Immature natural killer cell (primary cell): ENCODE measurements at regions not wholly inside any gene's neighbourhood (a gene's known extent, or its start where the extent isn't known, plus 50 kb on each side); places are given as distances from the start of the nearest gene placed in this dataset.
"Not testable (repeated sequence)": the region's sequence is repeated elsewhere in the genome, so short reads cannot be mapped to it uniquely, and the experiment has no call there.

Source experiments
- DNase-seq, 3 donors: peaks; one replicate each; pipeline ENCODE4 v3.0.0; 2022; ENCODE audit warnings: mixed read lengths in 1 of 3
- H3K27ac Mint-ChIP-seq, 6 donors: one replicate each; pipeline ENCODE4 v1.8.0; 2020; ENCODE audit warnings: mixed read lengths in 6 of 6, mild to moderate bottlenecking in 5 of 6, inconsistent platforms in 4 of 6, moderate library complexity in 3 of 6
- H3K27me3 Mint-ChIP-seq, 3 donors: one replicate each; pipeline ENCODE4 v1.8.0; 2020 to 2021; ENCODE audit warnings: low read depth in 3 of 3, mild to moderate bottlenecking in 3 of 3, mixed read lengths in 3 of 3, moderate library complexity in 3 of 3, inconsistent platforms in 1 of 3
- H3K36me3 Mint-ChIP-seq, 3 donors: one replicate each; pipeline ENCODE4 v1.8.0; 2020; ENCODE audit warnings: mixed read lengths in 3 of 3, inconsistent platforms in 2 of 3, mild to moderate bottlenecking in 2 of 3
- H3K4me1 Mint-ChIP-seq, 2 donors: one replicate each; pipeline ENCODE4 v1.8.0; 2020; ENCODE audit warnings: inconsistent platforms in 2 of 2, mild to moderate bottlenecking in 2 of 2, mixed read lengths in 2 of 2, moderate library complexity in 1 of 2
- H3K4me3 Mint-ChIP-seq, 5 donors: one replicate each; pipeline ENCODE4 v1.8.0; 2020; ENCODE audit warnings: mild to moderate bottlenecking in 5 of 5, mixed read lengths in 5 of 5, inconsistent platforms in 3 of 5, moderate library complexity in 3 of 5
- H3K9me3 Mint-ChIP-seq, 6 donors: one replicate each; pipeline ENCODE4 v1.8.0; 2020; ENCODE audit warnings: mild to moderate bottlenecking in 6 of 6, mixed read lengths in 6 of 6, inconsistent platforms in 4 of 6, moderate library complexity in 3 of 6

DNA sequence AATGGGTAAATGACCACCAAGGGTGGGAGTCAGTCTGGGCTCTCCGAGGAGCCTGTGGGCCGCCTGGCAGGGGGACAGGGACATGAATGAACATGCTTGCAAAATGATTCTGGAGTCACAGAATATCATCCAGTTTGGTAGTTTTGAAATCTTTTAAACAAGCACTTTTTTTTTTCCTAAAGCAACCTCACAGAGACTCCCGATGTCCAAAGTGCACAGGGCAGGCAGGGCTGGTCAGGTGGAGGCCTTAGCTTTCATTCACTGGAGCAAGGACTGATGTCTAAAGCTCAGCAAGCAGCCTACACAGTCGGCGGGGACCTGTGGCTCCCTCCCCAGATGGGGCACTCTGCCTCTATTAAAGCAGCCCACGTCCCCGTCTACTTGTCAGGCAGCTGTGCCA is 402.9 kb downstream of the PPP1R2C start:
- Mint-ChIP-seq H3K4me1 (no peaks in the 10 kb centered on the region), H3K36me3 (no peaks in the 10 kb centered on the region), H3K9me3 (no peaks in the 10 kb centered on the region), H3K27me3 (peaks cover 0 to 8% (median 3%) of the 10 kb centered on the region in 3 donors), H3K4me3 (no peak overlapping the region), H3K27ac (no peak overlapping the region)
- DNase-seq: no peak

DNA sequence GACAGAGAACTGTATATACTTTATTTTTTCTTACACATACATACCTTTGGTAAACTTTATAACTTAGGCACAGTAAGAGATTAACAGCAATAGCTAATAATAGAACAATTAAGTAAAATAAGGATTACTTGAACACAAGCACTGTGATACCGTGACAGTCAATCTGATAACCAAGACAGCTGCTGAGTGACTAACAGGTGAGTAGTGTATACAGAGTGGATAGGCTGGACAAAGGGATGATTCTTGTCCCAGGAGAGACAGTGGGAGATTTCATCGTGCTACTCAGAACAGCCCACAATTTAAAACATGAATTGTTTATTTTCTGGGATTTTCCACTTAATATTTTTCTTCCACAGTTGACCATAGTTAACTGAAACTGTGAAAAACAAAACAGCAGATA is 411.8 kb downstream of the PPP1R2C start:
- no peak overlapping the region for H3K4me3 Mint-ChIP-seq
- no peak for DNase-seq
- peaks cover 0 to 2% (median 0%) of the 10 kb centered on the region in 3 donors for H3K27me3 Mint-ChIP-seq
- H3K36me3 Mint-ChIP-seq: no peaks in the 10 kb centered on the region
- no peaks in the 10 kb centered on the region for H3K4me1 Mint-ChIP-seq
- no peak overlapping the region for H3K27ac Mint-ChIP-seq
- no peaks in the 10 kb centered on the region for H3K9me3 Mint-ChIP-seq

DNA sequence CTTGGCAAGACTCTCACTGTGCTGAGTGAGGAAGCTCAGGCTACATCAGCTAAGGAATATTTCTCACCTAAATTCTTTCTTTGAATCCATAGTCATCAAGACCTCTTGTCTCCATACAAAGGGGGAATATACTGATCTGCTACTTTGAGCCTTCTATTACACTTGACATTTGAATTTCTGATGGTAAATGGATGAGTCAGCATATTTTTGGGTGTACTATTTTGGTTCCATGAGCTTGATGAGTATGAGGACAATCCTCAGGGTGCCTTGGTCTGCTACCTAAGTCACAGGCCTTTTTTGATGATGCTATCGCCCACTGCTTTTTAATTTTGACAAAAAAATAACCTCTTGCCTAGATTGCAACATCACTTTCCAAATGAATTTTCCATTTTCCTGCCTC is 415.7 kb downstream of the PPP1R2C start:
- Mint-ChIP-seq H3K27ac (no peak overlapping the region), H3K4me3 (no peak overlapping the region), H3K4me1 (no peaks in the 10 kb centered on the region), H3K9me3 (no peaks in the 10 kb centered on the region), H3K36me3 (no peaks in the 10 kb centered on the region), H3K27me3 (peaks cover 0 to 4% (median 2%) of the 10 kb centered on the region in 3 donors)
- DNase-seq: no peak

DNA sequence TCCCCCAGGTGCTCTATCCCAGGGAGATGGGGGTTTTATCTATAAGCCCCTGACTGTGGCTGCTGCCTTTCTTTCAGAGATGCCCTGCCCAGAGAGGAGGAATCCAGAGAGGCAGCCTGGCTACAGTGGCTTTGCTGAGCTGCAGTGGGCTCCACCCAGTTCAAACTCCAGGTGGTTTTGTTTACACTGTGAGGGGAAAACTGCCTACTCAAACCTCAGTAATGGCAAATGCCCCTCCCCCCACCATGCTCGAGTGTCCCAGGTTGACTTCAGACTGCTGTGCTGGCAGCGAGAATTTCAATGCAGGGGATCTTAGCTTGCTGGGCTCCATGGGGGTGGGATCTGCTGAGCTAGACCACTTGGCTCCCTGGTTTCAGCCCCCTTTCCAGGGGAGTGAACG is 419.6 kb upstream of the CASK start:
- not testable (repeated sequence) for H3K4me1 Mint-ChIP-seq, H3K27ac Mint-ChIP-seq, H3K4me3 Mint-ChIP-seq, H3K9me3 Mint-ChIP-seq, DNase-seq, H3K36me3 Mint-ChIP-seq
- peaks cover 2 to 14% (median 5%) of the 10 kb centered on the region in 3 donors for H3K27me3 Mint-ChIP-seq
